NOMO-1 (cell line): ENCODE measurements at regions not wholly inside any gene's neighbourhood (a gene's known extent, or its start where the extent isn't known, plus 50 kb on each side); places are given as distances from the start of the nearest gene placed in this dataset.
A peak's percentile ranks its signal among the peaks of the same experiment; 100 is the strongest.
"Not testable (repeated sequence)": the region's sequence is repeated elsewhere in the genome, so short reads cannot be mapped to it uniquely, and the experiment has no call there.

Experiments
- DNase-seq, 2 experiments: peaks; one replicate each; lab custom pipeline; 2025; ENCODE audit not compliant: unreplicated experiment in 2 of 2; lab: John Stamatoyannopoulos, UW

- DNase-seq, result no peak
Observed at GRCh38 chr1:58836408-58836807, 52.6 kb upstream of the JUN start.

GRCh38 chr1:58837886-58838285 is 54.0 kb upstream of the JUN start:
- no peak for DNase-seq

- DNase-seq, result no peak
Observed at GRCh38 chr1:58839147-58839795, 55.4 kb upstream of the JUN start.

GRCh38 chr1:58839846-58840835 is 56.3 kb upstream of the JUN start:
- no peak for DNase-seq

- DNase-seq, result no peak
Observed at GRCh38 chr1:58841455-58841854, 57.6 kb upstream of the JUN start.

GRCh38 chr1:58842941-58843340 is 59.1 kb upstream of the JUN start:
- no peak for DNase-seq

- no peak for DNase-seq
Observed at GRCh38 chr1:58844176-58844575, 60.3 kb upstream of the JUN start.

- peak; percentile 15 to 28 for DNase-seq
Observed at GRCh38 chr1:58845942-58846341, 62.1 kb upstream of the JUN start.

GRCh38 chr1:58848818-58849411 is 65.1 kb upstream of the JUN start:
- DNase-seq, result no peak

GRCh38 chr1:58849551-58849950 is 65.7 kb upstream of the JUN start:
- DNase-seq, result no peak

- no peak for DNase-seq
Observed at GRCh38 chr1:58850636-58851035, 66.8 kb upstream of the JUN start.

GRCh38 chr1:58852731-58853485 is 69.1 kb upstream of the JUN start:
- DNase-seq, result no peak

- peak; percentile 58 to 71 for DNase-seq
Observed at GRCh38 chr1:58854576-58854975, 70.7 kb upstream of the JUN start.

GRCh38 chr1:58855274-58856165 is 71.7 kb upstream of the JUN start:
- DNase-seq, result no peak

GRCh38 chr1:58856281-58856680 is 72.4 kb upstream of the JUN start:
- DNase-seq, result not testable (repeated sequence)

- DNase-seq, result no peak
Observed at GRCh38 chr1:58857680-58858673, 74.1 kb upstream of the JUN start.

- DNase-seq, result no peak
Observed at GRCh38 chr1:58859769-58860485, 76.1 kb upstream of the JUN start.

GRCh38 chr1:58861076-58861475 is 77.2 kb upstream of the JUN start:
- DNase-seq, result no peak
